ENCODE measurements at regions not wholly inside any gene's neighbourhood (a gene's known extent, or its start where the extent isn't known, plus 50 kb on each side); places are given as distances from the start of the nearest gene placed in this dataset.

GRCh38 chr6:133070410-133071043 lies 170.6 kb upstream of the EYA4 start:
- TF ChIP-seq CTCF (IDR thresholded peaks at IDR 0.05; ENCODE audit: control extremely low read depth in 1 of 3, insufficient read depth in 1 of 3, low read depth in 1 of 3, low read length in 3 of 3) (no peak), BRCA1 (IDR thresholded peaks at IDR 0.05; ENCODE audit: low read depth, low read length) (no peak), SIN3A (conservative IDR thresholded peaks at IDR 0.05 in 1 of 2, IDR thresholded peaks at IDR 0.05 in 1 of 2; ENCODE audit: low read depth in 1 of 2, low read length in 2 of 2) (no peak), ATF2 (IDR thresholded peaks at IDR 0.05; ENCODE audit: low read length) (no peak), POLR2A (IDR thresholded peaks at IDR 0.05; ENCODE audit: control extremely low read depth in 1 of 2, low read depth in 2 of 2, low read length in 2 of 2) (no peak), CBX5 (IDR thresholded peaks at IDR 0.05; ENCODE audit: low read depth, low read length) (no peak), FOSL1 (IDR thresholded peaks at IDR 0.05; ENCODE audit: insufficient read depth, low read depth, low read length) (no peak), HDAC2 (IDR thresholded peaks at IDR 0.05; ENCODE audit: borderline replicate concordance in 1 of 2, low read depth in 2 of 2, low read length in 2 of 2) (no peak), JUND (IDR thresholded peaks at IDR 0.05; ENCODE audit: low read length) (no peak), CREB1 (IDR thresholded peaks at IDR 0.05) (no peak), MAFK (IDR thresholded peaks at IDR 0.05; ENCODE audit: low read depth, low read length) (no peak), RBBP5 (IDR thresholded peaks at IDR 0.05; ENCODE audit: borderline replicate concordance, low read depth, low read length) (no peak), RFX5 (IDR thresholded peaks at IDR 0.05; ENCODE audit: borderline replicate concordance, low read depth, low read length) (no peak)

Measured in H1 (cell line).